HG03097 (cell line): ENCODE measurements at regions not wholly inside any gene's neighbourhood (a gene's known extent, or its start where the extent isn't known, plus 50 kb on each side); places are given as distances from the start of the nearest gene placed in this dataset.

Experiments used
- ATAC-seq: cut with Tn5 transposase; IDR thresholded peaks from one replicate; pipeline ENCODE4 v1.9.1; 2021; ENCODE audit not compliant: unreplicated experiment, low FRiP score

DNA sequence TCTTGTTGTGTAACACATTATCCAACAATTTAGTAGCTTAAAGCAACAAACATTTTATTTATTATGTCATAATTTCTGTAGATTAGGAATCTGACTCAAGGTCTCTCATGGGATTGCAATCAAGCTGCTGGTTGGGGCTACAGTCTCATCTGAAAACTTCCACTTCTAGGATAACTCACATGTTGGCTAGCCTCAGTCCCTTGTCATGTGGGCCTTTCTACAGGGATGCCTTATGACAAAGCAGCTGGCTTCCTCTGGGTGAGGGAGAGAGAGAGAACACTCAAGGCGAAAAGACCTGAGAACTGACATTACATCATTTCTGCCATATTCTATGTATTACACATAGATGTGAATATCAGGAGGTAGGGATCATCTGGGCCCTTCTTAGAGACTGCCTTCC lies 317.9 kb upstream of the VRK2 start:
- ATAC-seq: no peak

DNA sequence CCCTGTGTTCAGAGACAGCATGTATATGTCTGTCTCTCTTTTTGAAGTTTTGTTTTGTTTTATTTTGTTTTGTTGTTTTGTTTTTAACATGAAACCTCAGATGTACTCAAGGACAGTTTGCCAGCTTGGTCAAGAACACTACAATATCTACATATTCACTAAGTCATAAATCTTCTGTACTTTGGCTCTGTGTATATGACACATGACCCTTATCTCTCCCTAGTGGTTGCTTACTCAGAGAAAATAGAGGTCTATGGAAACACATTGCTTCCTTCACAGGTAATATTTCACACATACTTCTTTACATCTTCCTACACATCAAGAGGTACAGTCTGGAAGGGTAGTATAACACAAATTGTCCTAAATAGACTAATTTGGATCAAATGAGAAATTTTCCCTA lies 312.6 kb upstream of the VRK2 start:
- ATAC-seq: no peak

DNA sequence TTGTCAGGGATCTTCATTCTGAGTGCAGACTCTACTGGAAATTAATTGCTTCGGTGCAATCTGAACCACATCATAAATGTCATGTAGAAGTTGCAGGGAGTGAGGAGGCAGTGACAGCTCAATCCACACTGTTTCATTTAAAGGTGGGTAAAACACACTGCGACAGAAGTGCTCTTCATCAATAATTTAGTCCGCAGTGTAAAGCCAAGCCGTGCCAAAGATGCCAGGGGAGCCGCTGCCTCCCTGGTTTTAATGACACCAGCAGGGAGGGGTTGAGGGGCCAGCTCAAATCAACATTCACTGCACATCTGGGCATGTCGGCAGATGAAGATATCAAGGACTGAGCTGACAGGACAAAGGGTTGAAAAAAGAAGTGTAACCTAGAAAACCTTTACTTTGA lies 305.7 kb upstream of the VRK2 start:
- no peak for ATAC-seq

DNA sequence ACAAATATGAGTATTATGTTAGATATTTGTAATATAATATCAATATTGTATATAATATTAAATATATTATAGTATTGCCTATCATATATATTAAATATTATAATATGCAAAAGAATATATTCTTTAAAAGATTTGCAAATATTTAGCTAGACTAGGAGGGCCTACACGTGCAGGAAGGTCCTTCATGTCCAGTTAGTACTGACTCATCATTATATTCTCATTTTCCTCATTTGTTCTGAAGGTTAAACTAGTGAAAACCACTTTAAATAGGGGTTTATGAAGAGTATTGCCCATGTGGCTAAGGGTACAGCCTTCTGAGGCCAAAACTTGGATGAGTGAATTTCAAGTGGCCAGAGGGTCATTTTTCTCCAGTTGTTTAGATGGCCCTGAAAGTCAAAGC lies 293.0 kb upstream of the VRK2 start:
- ATAC-seq: no peak

DNA sequence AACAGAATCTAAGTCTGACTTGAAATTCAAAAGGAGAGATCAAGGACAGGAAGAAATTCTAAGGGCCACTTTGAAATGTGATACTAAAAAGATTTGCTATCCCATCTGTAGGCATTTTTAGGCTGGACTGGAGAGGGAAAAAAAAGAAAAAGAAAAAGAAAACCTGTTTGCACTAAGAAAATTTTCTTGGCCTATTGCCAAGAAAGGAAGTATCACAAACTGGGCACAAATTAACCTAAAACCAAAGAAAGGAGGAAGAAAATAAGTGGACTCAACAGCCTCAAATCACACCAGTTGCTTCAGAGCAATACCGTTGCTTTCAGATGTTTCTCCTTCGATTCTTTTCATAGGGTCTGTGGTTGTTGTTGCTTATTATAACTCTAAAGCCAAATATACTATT lies 287.9 kb upstream of the VRK2 start:
- no peak for ATAC-seq

DNA sequence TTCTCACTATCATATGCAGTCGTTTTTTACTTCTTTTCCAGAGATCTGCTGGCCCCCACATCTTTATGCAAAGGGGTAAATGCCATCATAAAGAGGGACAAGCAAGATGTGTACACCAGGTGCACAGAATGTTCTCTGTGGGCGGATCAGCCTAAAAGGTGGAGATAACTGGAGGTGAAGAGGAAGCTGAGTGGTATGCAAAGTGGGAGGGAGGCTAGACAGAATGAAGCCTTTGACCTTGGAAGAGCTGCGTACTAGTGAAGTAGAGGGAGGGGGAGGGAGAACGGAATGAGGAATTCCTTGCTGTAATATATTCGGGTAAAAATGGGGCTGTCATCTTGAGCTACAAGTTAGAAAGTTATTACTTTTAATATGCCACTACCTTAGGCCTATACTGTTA lies 287.5 kb upstream of the VRK2 start:
- no peak for ATAC-seq

DNA sequence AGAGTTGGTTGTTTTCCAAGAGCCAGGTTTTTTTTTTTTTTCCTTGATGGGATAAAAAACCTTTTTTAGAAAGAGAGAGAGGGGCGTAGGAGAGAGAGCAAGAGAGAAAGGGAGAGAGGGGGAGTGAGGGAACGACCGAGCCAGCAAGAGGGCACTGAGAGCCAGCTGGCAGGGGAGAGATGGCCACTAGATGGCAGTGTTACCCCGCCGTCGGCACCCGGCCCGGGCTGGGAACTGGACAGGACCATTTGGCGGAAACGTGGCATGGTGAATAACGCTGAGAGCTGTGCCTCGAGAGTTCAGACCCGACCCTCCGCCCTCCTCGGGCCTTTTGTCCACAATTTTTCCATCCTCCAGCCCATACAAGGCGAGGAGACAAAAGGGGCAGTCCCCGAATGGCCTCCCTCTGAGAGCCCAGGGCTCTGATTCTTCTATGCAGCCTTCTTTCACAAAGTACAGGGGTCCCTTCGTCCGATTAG lies 286.7 kb upstream of the VRK2 start:
- ATAC-seq: peak; percentile 84

DNA sequence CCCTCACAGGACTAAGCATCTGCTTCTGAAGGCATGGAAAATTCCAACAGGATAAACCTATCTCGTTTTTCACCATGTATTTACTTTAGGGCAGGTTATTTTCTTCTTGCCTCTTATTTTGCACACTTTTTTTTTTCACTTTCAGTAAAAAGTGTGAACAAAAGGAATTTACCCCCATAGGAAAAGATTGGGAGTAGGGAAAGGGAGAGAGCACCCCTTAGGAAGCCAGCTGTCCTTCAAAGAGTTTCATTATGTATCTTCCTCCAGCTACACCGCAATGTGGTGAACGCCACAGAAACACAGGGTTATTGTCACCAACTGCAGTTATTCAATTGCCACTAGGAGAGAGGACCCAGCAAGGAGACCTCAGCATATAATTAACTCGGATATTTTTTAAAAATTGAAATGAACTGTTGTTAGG lies 286.2 kb upstream of the VRK2 start:
- peak; percentile 81 for ATAC-seq

DNA sequence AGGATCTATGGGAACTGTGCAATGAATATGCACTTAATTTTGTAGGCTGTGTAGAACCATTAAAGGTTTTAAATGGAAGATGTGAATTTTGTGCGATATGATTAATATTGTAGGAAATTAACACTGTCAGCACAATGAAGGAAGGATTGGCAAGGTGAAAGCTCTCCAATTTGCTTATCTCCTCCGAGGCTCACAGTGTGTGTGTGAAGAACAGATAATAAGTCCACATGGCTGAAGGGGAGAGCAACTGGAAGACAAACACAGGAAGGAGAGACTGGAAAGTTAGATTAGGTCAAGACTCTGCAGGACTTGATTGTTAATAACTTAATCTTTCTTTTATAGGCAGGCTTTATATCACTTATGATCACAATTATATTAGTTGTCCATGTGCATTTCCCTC lies 269.7 kb upstream of the VRK2 start:
- ATAC-seq: no peak

DNA sequence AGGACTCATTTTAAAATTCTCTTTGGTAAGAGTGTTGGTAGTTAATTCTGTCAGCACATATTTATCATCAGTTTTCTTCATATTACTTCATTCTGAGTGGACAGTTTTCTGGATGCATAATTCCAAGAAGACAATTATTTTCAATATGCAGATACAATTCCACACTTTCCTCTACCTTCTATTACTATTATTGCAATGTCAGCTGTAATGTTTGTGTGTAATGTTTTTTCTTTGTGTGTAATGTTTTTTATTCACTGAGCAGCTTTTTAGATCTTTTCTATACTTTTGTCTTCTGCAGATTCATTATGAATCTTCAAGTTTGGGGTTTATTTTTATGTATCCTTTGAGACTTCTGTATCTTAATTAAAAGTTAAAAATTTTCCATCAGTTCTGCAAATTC lies 264.0 kb upstream of the VRK2 start:
- ATAC-seq: no peak

DNA sequence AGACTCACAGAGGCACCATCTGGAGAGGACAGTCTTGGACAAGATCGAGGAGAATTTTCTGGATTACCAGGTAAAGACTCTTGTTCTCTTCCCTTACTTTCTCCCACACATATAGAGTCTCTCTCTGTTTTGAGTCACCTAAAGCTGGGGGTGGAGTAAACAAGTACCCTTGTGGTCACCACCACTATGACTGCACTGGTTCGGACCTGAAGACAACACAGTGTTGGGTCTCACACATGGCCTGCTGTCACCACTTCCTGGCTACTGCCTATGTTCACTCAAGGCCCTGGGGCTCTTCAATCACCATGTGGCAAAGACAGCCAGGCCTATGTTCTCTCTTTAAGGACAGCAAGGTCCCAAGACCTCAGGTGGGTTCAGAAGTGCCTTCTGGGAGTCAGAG lies 253.3 kb upstream of the VRK2 start:
- ATAC-seq: no peak

DNA sequence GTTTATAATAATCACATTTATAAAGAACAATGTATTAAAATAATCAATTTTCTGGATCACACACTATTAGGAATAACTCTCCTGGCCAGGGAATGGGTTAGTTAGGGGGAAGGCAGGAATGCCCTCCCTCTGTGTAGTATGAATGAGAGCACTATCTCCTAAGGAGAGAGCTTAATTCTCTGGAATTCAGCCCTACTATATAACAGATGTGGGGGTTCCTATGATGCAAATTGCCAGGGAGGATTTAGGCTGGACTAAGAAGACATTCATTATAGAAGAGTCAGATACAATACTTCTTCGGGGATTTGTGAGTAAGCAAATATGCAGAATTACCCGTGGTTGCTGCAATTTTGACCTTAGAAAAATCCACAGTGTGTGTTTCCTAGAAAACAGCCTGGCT lies 250.1 kb upstream of the VRK2 start:
- no peak for ATAC-seq

DNA sequence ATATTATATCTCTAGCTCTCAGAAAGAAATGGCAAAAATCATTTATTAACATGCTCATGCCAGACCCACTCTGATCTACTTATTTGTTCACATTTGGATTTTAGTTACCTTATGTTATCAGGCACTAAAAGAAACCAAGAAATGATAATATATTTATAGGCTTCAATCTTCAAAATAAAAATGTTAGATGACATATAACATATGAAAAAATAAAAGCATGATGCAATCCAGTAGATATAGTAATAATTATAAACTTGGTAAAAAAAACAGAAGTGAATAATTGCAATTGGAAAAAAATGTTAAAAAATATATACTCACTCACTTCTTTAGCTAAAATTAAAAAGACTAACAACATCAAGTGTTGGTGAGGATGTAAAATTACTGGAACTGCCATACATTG lies 248.3 kb upstream of the VRK2 start:
- ATAC-seq: no peak

DNA sequence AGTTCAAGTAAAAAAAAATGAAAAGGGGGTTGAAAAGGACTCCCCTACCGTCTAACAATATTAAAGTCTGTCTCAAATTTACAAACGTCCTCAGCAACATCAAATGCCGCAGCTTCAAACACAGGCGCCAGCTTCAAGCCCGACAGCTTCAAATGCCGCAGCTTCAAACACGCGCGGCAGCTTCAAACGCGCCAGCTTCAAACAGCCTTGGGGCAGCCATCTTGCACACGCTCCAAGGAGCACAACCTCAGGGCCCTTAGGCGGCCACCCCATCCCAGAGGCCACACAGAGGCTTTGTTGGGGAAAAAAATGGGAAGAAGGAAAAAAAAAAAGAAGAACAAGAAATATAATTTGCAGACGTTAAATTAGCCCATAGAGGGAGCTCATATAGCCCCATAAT lies 244.4 kb upstream of the VRK2 start:
- no peak for ATAC-seq

DNA sequence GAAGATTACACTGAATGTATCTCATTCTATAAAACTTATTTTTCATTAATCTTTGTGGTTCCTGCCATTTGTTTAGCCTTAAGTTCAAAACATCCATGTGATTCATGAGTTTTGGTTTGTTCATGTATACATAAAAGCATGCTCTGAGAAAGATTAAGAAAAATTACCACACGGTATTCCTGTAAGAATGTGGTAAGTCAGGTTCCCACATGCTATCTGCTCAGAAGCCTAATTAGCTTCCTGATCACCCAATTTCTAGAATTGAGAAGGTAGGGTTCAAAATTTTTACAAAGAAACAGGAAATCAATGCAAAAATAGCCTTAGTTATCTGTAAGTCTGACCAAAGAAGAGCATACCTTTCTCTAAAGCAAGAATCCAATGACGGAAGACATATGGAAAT lies 241.6 kb upstream of the VRK2 start:
- ATAC-seq: no peak

DNA sequence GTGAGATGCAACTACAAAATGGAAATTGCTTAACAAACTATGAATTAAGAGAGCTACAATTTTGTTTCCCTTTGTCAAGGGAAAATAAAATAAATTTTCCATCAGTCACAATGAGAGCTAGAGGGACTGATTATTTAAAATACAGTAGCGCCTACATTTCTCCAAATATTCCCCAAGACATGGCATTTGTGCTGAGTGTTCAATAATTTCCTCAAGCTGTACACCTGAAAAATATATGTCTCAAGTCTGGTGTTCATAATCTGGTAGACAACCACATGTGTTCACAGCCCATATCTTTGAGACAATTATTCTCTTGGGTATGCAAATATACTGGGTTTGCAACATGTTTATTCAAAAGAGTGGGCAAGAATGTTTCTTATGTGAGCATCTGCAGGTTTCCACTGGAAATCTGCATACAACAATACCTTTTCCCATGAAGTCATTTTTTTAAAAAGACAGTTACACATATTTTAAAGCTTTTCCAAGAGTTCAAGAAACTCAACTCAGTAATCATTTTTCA lies 240.1 kb upstream of the VRK2 start:
- ATAC-seq: no peak

DNA sequence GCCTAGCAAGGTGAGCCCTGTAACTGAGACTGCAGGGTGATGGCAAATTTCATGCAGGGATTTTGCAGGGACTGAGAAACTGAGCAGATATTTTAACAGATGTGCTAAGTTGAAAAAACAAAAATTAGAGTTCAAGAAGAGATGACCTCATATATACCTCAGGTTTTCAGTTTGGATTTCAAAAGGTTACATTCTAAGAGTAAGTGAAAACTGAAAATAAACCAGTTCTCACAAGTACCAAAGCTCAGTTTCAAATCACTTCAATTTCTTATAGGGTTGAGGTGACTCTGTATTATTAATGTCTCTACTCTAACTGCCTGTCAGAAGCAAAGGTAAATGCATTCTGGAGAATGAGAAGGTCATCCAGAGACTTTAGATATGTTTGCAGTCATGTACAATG lies 237.4 kb upstream of the VRK2 start:
- peak; percentile 93 for ATAC-seq

DNA sequence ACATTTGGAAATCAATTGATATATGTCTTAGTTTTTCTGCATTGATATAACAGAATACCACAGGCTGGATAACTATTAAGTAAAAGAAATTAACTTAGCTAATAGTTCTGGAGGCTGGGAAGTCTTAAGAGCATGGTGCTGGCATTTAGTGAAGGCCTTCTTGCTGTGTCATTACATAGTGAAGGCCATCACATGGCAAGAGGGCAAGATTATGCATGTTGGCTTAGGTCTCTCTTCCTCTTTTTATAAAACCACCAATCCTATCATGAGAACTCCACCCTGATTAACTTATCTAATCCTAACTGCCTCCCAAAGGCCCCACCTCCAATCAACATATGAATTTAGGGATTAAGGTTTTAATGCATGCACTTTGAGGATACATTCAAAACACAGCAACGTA lies 225.5 kb upstream of the VRK2 start:
- ATAC-seq: no peak

DNA sequence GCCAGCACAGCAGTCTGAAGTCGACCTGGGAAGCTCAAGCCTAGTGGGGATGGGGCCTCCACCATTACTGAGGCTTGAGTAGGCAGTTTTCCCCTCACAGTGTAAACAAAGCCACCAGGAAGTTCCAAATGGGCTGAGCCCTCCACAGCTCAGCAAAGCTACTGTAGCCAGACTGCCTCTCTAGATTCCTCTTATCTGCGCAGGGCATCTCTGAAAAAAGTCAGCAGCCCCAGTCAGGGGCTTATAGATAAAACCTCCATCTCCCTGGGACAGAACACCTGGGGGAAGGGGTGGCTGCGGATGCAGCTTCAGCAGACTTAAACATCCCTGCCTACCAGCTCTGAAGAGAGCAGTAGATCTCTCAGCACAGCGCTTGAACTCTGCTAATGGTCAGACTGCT lies 218.4 kb upstream of the VRK2 start:
- ATAC-seq: no peak

DNA sequence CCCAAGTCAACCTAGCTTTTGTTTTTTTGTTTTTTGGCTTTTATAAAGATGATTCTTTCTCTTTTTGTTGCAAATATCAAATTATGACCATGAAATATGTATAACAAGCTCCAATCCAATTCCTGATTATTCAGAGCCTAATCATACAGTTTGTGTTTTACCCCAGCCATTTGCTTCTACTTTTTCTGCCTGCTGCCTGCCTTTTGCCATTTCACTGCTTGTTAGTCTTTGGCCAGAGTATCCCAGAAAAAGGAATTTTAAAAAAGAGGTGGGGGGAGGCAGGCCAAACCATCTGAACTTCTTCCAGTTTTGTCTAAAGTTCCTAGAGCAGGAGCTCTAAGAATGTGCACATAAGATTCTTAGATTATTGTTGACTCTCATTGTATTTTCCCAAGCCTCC lies 211.9 kb upstream of the VRK2 start:
- ATAC-seq: no peak

DNA sequence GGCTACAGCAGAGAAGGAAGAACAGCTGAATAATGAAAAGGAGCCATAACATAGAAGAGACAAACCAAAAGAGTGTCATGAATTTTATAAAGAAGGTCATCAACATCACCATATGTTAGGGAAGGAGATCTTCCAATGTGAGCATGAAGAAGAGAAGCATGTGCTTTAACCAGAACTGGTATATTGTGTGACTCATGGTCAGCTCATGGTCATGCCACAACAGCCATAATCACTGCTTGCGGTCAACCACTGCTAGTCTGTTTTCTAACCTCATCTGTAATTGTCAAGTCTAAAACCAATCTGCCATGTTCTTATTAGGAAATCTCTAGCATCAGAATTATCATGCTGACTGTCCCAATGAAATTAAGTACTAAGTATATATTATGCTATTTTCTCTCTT lies 204.1 kb upstream of the VRK2 start:
- ATAC-seq: no peak

DNA sequence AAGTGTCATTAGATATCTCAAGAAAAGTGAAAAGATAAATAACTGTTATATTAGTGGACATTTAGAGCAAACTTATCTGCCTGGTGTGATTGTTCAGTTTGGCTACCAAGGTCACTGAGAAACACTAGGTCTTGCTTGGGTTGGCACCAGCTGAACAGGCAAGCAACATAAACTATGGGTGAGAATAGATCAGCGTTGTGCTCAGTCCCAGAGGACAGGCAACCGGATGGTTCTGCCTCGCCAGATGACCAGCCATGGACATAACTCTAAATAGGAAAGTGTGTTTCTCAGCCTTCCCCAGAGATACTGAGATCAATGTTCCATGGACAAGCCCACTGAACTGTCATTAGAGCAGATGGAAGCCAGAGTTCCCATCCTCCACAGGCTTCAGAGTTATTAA lies 203.4 kb upstream of the VRK2 start:
- ATAC-seq: no peak

DNA sequence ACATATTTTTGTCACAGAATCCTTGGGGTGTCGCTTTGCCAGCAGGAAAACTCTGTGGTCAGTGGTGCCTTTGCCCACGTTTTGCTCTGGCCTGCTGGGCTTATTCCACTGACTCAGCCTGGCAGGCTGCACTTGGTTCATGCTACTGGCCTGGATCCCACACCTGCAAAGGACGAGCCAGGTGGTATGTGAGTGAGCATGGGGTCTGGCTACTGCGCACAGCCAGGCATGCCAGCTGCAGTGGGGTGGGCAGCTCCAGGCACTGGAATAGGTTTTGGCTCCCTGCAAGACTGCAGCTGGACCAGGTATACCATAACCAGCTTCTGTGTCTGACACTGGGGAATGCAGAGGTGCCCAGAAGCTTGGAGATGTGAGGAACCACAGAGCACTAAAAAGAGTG lies 197.9 kb upstream of the VRK2 start:
- no peak for ATAC-seq
